Sigmoid colon (tissue), 4 donors: ENCODE measurements at regions not wholly inside any gene's neighbourhood (a gene's known extent, or its start where the extent isn't known, plus 50 kb on each side); places are given as distances from the start of the nearest gene placed in this dataset.

Experiments used
- CTCF ChIP-seq, 4 experiments: fragments of 450-650 bp in 3 of 4; fragments of 200-600 bp in 1 of 4; IDR thresholded peaks; one replicate each; pipeline ENCODE4 v1.5.1; 2016 to 2019; ENCODE audit warnings: antibody characterized with exemption in 4 of 4, mild to moderate bottlenecking in 3 of 4, moderate library complexity in 2 of 4
- POLR2A ChIP-seq, 2 donors: fragments of 450-650 bp; IDR thresholded peaks; one replicate each; pipeline ENCODE4 v1.6.1; 2016; ENCODE audit warnings: antibody characterized with exemption in 2 of 2, mild to moderate bottlenecking in 2 of 2, moderate library complexity in 2 of 2
- POLR2AphosphoS5 ChIP-seq, 4 donors: sonication (generic); formaldehyde crosslinking; IDR thresholded peaks; one replicate each; pipeline ENCODE4 v1.6.1; 2017; ENCODE audit warnings: antibody characterized with exemption in 4 of 4

GRCh38 chr4:187157380-187157958 is 433.8 kb upstream of the FAT1 start:
- TF ChIP-seq POLR2A (IDR thresholded peaks at IDR 0.05) (no peak), CTCF (IDR thresholded peaks at IDR 0.05) (no peak), POLR2AphosphoS5 (IDR thresholded peaks at IDR 0.05) (no peak)
